Prostate gland (tissue), 2 donors: ENCODE measurements at regions not wholly inside any gene's neighbourhood (a gene's known extent, or its start where the extent isn't known, plus 50 kb on each side); places are given as distances from the start of the nearest gene placed in this dataset.

Experiments
- DNase-seq: peaks from one replicate; pipeline ENCODE4 v3.0.0-alpha.2; 2019; ENCODE audit warnings: low spot score
- H3K27ac ChIP-seq, 2 donors: fragments of 200-600 bp; sonication (generic); 2 replicates each; pipeline ENCODE4 v1.5.1; 2017 to 2019
- H3K27me3 ChIP-seq: fragments of 200-600 bp; sonication (generic); replicated peaks from 2 replicates; pipeline ENCODE4 v1.5.1; 2019; ENCODE audit not compliant: insufficient read depth
- H3K36me3 ChIP-seq, 2 donors: fragments of 200-600 bp; sonication (generic); 1 replicate in 1 of 2; 2 replicates in 1 of 2; pipeline versions ENCODE4 v1.5.1 to v1.8.1; 2017 to 2019
- H3K4me1 ChIP-seq: fragments of 200-600 bp; sonication (generic); replicated peaks from 2 replicates; pipeline ENCODE4 v1.5.1; 2019
- H3K4me3 ChIP-seq, 2 donors: fragments of 200-600 bp; sonication (generic); 2 replicates each; pipeline ENCODE4 v1.5.1; 2017 to 2019
- H3K9me3 ChIP-seq: fragments of 200-600 bp; sonication (generic); 2 replicates; pipeline ENCODE4 v1.5.1; 2017
- POLR2A ChIP-seq: fragments of 450-650 bp; IDR thresholded peaks from one replicate; pipeline ENCODE4 v1.6.1; 2016; ENCODE audit warnings: antibody characterized with exemption, mild to moderate bottlenecking
- POLR2AphosphoS5 ChIP-seq: sonication (generic); formaldehyde crosslinking; IDR thresholded peaks from one replicate; pipeline ENCODE4 v1.6.1; 2017; ENCODE audit warnings: antibody characterized with exemption
- WGBS: methylation state at CpG from one replicate; pipeline ENCODE4 v1.1.5; 2018; 5-methylcytosine and 5-hydroxymethylcytosine counted together
- intact Hi-C: fragments of 100-400 bp; cut with DNase I; formaldehyde crosslinking; loops from one replicate; pipeline ENCODE4 v1.14.2; 2022
- TF ChIP-seq, protein P1 (sequence below), 4 experiments: fragments of 200-600 bp in 2 of 4; fragments of 450-650 bp in 2 of 4; sonication (generic) in 2 of 4; IDR thresholded peaks; 1 replicate in 3 of 4; 2 replicates in 1 of 4; pipeline ENCODE4 v1.5.1; 2016 to 2019; ENCODE audit warnings: antibody characterized with exemption in 4 of 4, mild to moderate bottlenecking in 2 of 4, moderate library complexity in 2 of 4

DNA sequence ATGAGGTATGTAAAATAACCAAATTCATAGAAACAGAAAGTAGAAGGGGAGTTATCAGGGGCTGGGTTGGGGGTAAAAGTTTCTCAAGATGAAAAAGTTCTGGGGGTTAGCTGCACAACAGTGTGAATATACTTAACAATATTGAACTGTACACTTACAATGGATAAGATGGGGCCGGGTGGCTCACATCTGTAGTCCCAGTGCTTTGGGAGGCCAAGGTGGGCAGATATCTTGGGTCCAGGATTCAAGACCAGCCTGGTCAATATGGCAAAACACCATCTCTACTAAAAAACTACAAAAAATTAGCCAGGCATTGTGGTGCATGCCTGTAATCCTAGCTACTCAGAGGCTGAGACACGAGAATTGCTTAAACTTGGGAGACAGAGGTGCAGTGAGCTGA, 274.3 kb downstream of the TJP1 start:
- Histone ChIP-seq H3K36me3 (no peaks in the 10 kb centered on the region), H3K4me1 (no peaks in the 10 kb centered on the region), H3K27me3 (no peaks in the 10 kb centered on the region), H3K4me3 (no peak overlapping the region), H3K9me3 (no peaks in the 10 kb centered on the region), H3K27ac (no peak overlapping the region)
- TF ChIP-seq POLR2AphosphoS5 (no peak), POLR2A (no peak)
- TF ChIP-seq, protein P1, sequence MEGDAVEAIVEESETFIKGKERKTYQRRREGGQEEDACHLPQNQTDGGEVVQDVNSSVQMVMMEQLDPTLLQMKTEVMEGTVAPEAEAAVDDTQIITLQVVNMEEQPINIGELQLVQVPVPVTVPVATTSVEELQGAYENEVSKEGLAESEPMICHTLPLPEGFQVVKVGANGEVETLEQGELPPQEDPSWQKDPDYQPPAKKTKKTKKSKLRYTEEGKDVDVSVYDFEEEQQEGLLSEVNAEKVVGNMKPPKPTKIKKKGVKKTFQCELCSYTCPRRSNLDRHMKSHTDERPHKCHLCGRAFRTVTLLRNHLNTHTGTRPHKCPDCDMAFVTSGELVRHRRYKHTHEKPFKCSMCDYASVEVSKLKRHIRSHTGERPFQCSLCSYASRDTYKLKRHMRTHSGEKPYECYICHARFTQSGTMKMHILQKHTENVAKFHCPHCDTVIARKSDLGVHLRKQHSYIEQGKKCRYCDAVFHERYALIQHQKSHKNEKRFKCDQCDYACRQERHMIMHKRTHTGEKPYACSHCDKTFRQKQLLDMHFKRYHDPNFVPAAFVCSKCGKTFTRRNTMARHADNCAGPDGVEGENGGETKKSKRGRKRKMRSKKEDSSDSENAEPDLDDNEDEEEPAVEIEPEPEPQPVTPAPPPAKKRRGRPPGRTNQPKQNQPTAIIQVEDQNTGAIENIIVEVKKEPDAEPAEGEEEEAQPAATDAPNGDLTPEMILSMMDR (IDR thresholded peaks at IDR 0.05), result no peak
- intact Hi-C loops, result no loop called here
- DNase-seq, result no peak
- WGBS, result 87% methylated on average over 2 of the region's 2 CpGs

- no peak for TF ChIP-seq POLR2A
- TF ChIP-seq, protein P1 (IDR thresholded peaks at IDR 0.05), result no peak
- TF ChIP-seq POLR2AphosphoS5, result no peak
- H3K36me3 ChIP-seq, result no peaks in the 10 kb centered on the region
- no peak for DNase-seq
- H3K9me3 ChIP-seq, result no peaks in the 10 kb centered on the region
- no peak overlapping the region for H3K4me3 ChIP-seq
- H3K27ac ChIP-seq, result no peak overlapping the region
- WGBS, result 40% methylated on average over 7 of the region's 7 CpGs
- no peaks in the 10 kb centered on the region for H3K4me1 ChIP-seq
- no peaks in the 10 kb centered on the region for H3K27me3 ChIP-seq
- intact Hi-C loops, result no loop called here
Observed at GRCh38 chr15:29544513-29545128, 275.0 kb upstream of the NSMCE3 start.

DNA sequence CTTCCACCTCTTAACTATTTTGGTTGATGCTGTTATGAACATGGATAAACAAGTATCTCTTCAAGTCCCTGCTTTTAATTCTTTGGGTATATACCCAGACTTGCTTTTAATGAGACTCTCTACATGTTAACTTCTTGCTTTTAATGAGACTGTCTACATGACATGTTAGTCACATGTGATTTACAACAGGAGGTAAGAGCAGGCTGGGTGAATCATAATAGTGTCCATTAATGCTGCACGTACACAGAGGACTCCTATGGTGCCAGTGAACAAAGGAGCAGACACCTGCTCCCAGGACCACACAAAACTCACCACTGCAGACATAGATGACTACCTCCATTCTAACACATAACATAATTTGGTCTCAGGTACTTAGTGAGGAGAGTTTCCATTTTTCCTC, 273.4 kb upstream of the NSMCE3 start:
- intact Hi-C loops, result no loop called here
- H3K9me3 ChIP-seq, result no peaks in the 10 kb centered on the region
- H3K27ac ChIP-seq, result no peak overlapping the region
- H3K4me3 ChIP-seq, result no peak overlapping the region
- no peak for DNase-seq
- no peaks in the 10 kb centered on the region for H3K36me3 ChIP-seq
- no peaks in the 10 kb centered on the region for H3K4me1 ChIP-seq
- TF ChIP-seq POLR2A (no peak), POLR2AphosphoS5 (no peak)
- TF ChIP-seq, protein P1 (IDR thresholded peaks at IDR 0.05), result no peak
- 68% methylated on average over 1 of the region's 1 CpG for WGBS
- H3K27me3 ChIP-seq, result no peaks in the 10 kb centered on the region

DNA sequence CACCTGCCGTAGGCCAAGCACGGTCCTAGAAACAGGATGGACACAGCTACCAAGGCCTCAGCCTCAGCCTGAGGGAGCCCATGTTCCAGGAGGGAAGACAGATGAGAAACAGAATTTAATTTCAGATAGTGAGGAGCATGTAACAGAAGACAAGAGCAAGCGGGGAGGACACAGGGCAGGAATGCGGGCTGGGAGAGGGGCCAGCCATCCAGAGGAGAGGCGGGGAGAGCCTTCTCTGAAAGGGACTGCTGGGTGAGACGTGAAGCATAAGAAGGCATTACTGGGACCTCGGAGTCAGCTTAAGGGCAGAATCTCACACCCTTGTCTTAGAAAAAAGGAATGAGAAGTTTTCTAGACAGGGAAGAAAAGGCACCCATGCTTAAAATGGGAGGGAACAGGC, 271.7 kb upstream of the NSMCE3 start:
- TF ChIP-seq POLR2AphosphoS5 (no peak), POLR2A (no peak)
- TF ChIP-seq, protein P1 (IDR thresholded peaks at IDR 0.05), result no peak
- H3K27ac ChIP-seq, result no peak overlapping the region

GRCh38 chr15:29540479-29540878, 270.9 kb upstream of the NSMCE3 start:
- H3K9me3 ChIP-seq, result no peaks in the 10 kb centered on the region
- WGBS, result 52% methylated on average over 5 of the region's 5 CpGs
- TF ChIP-seq, protein P1 (IDR thresholded peaks at IDR 0.05), result no peak
- no peak for TF ChIP-seq POLR2A
- TF ChIP-seq POLR2AphosphoS5, result no peak
- no peaks in the 10 kb centered on the region for H3K4me1 ChIP-seq
- no peak for DNase-seq
- H3K27me3 ChIP-seq, result no peaks in the 10 kb centered on the region
- H3K4me3 ChIP-seq, result no peak overlapping the region
- H3K36me3 ChIP-seq, result no peaks in the 10 kb centered on the region
- intact Hi-C loops, result no loop called here
- H3K27ac ChIP-seq, result no peak overlapping the region

More for the DNA sequence above, 271.7 kb upstream of the NSMCE3 start:
- Histone ChIP-seq H3K27me3 (no peaks in the 10 kb centered on the region), H3K36me3 (no peaks in the 10 kb centered on the region), H3K4me1 (no peaks in the 10 kb centered on the region), H3K4me3 (no peak overlapping the region), H3K9me3 (no peaks in the 10 kb centered on the region)
- DNase-seq, result no peak
- intact Hi-C loops, result no loop called here
- WGBS, result 72% methylated on average over 7 of the region's 7 CpGs
